Cerebellar nuclear complex (tissue), 1 donor: ENCODE measurements at regions not wholly inside any gene's neighbourhood (a gene's known extent, or its start where the extent isn't known, plus 50 kb on each side); places are given as distances from the start of the nearest gene placed in this dataset.
"Not testable (repeated sequence)": the region's sequence is repeated elsewhere in the genome, so short reads cannot be mapped to it uniquely, and the experiment has no call there.

Experiments used
- DNase-seq, 2 experiments: peaks; one replicate each; lab custom pipeline; 2025; lab: John Stamatoyannopoulos, UW

DNA sequence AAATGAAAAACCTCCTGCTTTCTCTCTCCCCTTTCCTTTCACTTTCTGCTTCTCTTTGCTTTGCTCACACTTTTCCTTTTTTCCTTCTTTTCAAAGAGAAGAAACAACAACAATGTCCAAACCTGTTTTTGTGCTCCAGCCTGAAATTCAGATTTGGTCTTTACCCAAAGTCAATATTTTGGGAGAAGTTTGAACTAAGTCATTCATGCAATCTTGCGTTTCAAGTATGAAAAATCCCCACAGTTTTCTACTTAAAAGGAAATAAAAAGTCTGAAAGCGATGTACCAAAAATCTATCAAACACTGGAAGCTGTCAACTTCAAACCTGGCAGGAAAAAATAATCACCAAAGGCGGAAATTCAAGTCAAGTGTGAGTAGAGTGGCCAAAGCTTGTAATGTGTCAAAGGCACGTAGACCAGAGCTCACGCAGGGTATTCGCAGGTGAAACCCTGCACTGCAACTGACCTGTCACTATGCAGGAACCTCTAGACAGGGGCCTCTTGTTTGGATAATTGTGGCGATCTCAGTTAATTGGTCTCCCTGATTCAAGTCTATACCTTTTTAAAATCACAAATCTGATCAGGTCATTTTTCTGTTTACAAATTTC is 118.8 kb upstream of the GALNT15 start:
- no peak for DNase-seq

- DNase-seq, result no peak
These were observed 118.3 kb upstream of the GALNT15 start for GRCh38 chr3:16056217-16056616.

GRCh38 chr3:16058521-16058920 is 116.0 kb upstream of the GALNT15 start:
- DNase-seq, result no peak

DNA sequence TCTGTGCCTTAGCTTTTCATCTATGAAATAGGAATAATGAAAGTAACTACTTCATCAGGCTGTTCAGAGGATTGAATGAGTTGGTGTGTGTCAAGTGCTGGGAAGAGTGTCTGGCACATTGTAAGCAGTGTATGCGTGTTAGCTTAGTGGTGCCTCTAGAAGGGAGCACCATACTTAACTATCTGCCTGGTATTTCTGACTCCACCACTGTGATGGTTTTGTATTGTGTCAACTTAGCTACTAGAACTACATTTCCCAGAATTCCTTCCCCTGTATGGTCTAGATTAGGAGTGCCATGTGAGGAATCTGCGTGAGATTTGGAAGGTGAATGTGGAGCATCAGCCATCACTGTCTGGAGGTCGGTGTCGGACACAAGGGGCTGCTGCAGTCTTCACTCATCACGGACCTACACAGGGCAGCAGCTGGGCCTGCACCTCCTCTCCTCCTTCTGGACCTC is 115.4 kb upstream of the GALNT15 start:
- no peak for DNase-seq

DNA sequence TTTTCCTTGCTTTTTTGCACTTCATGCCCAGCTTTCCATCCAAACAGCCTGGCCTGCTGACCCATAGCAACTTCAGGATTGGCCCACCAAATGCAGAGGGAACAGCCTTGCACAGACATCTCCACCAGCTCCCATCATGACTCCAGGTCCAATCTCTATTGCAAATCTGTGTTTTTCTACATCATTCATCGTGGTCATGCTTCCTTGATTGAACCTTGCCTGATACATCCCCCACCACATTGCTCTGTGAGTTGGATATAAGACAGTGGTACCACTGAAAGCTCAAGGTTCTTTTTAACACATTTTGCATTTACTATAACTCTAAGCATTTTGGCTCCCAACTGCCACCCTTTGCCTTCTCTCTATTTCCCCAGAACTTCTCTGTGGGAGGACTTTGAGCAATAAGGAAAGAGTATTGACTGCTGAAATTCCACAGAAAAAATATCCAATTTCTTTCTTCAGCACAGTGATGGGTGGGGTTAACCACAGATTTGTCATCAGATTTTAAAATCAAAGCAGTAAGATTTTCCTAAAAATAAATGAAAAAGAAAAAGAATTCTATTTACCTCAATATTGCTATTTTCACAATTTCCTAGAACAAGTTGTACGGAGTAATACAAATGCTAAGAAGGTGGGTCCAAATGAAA is 114.6 kb upstream of the GALNT15 start:
- no peak for DNase-seq

- no peak for DNase-seq
These were observed 114.1 kb upstream of the GALNT15 start for GRCh38 chr3:16060358-16060852.

DNA sequence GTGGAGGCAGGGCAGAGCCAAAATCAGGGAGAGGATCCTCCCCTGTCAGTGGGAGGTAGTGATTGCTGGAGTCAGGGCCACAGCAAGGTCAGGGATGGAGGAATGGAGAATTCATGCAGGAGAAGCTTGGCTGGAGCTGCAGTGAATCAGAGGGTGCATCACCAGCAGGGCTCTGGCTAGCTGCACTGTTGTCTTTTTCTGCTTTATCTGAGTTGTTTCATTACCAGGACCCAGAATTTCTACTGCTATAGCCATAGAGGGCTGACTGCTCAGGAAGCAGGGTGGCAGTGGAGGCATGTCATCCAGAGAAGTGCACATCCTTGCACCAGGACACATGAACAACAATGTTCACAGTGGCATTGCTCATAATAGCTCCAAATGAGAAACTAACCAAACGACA is 113.5 kb upstream of the GALNT15 start:
- DNase-seq, result no peak

GRCh38 chr3:16061491-16061890 is 113.0 kb upstream of the GALNT15 start:
- DNase-seq, result no peak

DNA sequence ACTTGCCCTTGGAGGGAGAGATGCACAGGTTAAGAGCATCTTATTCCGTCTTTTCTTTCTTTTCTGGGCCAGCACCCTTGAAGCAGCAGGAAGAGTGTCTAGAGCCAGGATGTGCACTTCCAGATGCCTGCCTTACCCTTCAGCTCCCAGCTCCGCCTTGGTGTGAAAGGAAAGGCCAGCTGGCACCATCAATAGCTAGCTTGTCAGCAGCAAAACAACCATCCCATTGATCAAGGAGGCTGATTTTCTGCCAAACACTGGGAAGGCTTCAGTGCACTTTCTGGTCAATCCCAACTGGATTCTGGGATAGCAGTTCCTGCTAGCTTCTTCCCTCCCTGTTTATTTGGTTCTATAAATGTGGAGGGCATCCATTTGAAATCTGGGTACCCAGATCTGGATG is 110.9 kb upstream of the GALNT15 start:
- DNase-seq, result no peak

- no peak for DNase-seq
These were observed 109.7 kb upstream of the GALNT15 start for GRCh38 chr3:16064642-16065414.

DNA sequence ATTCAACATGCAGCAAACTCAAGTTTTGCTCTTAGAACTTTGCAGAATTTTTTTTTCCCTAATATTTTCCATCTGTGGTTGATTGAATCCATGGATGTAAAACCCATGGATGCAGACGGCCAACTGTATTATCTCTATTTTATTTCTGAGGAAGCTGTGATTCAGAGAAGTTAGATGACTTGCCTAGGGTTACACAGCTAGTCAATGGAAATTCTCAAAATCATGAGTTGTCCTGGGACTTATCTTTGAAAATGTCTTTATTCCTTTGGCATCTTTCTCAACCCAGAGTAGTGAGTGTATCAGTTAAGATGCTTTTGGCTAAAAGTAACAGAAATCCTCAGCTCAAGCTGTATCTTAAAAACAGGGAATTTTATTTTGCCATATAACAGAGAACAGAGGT is 107.9 kb upstream of the GALNT15 start:
- DNase-seq, result no peak

DNA sequence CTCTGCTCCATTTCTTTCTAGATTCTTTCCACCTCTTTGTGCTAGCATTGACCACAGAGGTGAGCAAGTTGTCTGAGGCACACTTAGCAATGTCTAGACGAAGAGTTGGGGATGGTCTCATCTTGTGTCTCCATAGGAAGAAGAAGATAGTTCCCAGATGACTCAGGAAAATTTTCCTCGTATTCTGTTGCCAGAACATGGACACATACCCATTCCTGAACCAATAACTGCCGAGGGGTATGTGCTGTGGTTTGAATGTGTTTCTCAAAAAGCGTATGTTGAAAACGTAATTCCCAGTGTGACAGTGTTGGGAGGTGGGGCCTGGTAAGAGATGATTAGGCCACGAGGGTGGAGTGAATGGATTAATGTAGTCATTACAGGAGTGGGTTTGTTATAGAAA is 107.5 kb upstream of the GALNT15 start:
- no peak for DNase-seq

- DNase-seq, result no peak
These were observed 106.5 kb upstream of the GALNT15 start for GRCh38 chr3:16067837-16068471.

GRCh38 chr3:16069149-16069922 is 105.1 kb upstream of the GALNT15 start:
- DNase-seq, result no peak

DNA sequence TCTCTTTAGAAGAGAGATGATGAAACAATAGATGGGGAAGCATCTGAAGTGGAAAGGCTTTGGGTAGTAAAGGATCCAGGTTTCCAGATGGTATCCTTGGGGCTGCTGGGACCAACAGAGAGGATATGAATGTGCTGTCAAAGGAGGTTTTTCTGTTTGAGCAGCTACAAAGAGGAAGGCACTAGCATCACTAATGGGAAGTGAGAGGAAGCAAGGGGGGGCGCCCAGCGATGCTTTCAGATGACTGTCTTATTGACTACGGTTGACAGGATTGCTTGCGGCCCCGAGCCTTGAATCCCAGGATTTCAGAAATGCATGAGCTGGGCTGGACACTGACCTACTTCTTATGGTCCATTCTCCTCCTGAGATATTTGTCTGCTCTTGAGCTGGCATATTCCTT is 103.8 kb upstream of the GALNT15 start:
- DNase-seq, result no peak

GRCh38 chr3:16071206-16071605 is 103.3 kb upstream of the GALNT15 start:
- DNase-seq, result no peak

- DNase-seq, result no peak
These were observed 101.9 kb upstream of the GALNT15 start for GRCh38 chr3:16072420-16073110.

GRCh38 chr3:16073203-16073602 is 101.3 kb upstream of the GALNT15 start:
- DNase-seq, result no peak

DNA sequence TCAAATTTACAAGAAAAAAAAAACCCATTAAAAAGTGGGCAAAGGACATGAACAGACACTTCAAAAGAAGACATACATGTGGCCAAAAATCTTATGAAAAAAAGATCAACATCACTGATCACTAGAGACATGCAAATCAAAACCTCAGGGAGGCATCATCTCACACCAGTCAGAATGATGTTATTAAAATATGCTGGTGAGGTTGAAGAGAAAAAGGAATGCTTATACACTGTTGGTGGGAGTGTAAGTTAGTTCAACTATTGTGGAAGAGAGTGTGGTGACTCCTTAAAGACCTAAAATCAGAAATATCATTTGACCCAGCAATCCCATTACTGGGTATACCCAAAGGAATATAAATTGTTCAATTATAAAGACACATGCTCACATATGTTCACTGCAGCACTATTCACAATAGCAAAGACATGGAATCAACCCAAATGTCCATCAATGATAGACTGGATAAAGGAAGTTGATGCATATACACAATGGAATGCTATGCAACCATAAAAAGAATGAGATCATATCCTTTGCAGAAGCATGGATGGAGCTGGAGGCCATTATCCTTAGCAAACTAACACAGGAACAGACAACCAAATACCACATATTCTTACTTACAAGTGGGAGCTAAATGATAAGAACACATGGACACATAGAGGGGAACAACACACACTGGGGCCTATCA is 100.3 kb upstream of the GALNT15 start:
- not testable (repeated sequence) for DNase-seq

- DNase-seq, result no peak
These were observed 98.8 kb upstream of the GALNT15 start for GRCh38 chr3:16075647-16076046.

DNA sequence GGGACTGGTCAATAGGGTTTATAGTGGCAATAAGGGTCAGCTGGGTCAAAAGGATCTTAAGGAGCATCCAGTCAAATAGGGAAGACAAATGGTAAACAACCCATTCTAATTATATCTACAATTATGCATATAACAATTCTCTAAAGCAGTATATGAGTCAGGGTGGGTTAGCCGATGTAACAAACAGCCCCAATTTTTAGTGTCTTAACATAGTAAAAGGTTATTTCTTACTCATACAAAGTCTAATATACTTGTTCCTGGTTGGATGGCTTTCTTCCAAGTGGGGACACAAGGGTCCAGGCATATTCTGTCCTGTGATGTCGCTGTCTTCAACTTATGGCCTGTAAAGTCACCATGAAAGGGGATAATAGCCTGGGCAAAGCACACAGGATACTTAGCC is 97.9 kb upstream of the GALNT15 start:
- no peak for DNase-seq
